ENCODE measurements at regions not wholly inside any gene's neighbourhood (a gene's known extent, or its start where the extent isn't known, plus 50 kb on each side); places are given as distances from the start of the nearest gene placed in this dataset.

GRCh38 chr12:75728826-75729225, 217.4 kb upstream of the KRR1 start:
- no peak for DNase-seq (ENCODE audit: low read depth)

- DNase-seq (ENCODE audit: low read depth), result no peak
Measured at GRCh38 chr12:75727577-75727976, 216.2 kb upstream of the KRR1 start.

- peak; percentile 82 for DNase-seq (ENCODE audit: low read depth)
Measured at GRCh38 chr12:75725521-75726111, 214.2 kb upstream of the KRR1 start.

- peak; percentile 35 for DNase-seq (ENCODE audit: low read depth)
Measured at GRCh38 chr12:75724928-75725312, 213.5 kb upstream of the KRR1 start.

GRCh38 chr12:75724307-75724927, 213.0 kb upstream of the KRR1 start:
- DNase-seq (ENCODE audit: low read depth), result no peak

- peak; percentile 94 for DNase-seq (ENCODE audit: low read depth)
Measured at GRCh38 chr12:75722714-75723200, 211.3 kb upstream of the KRR1 start.

DNA sequence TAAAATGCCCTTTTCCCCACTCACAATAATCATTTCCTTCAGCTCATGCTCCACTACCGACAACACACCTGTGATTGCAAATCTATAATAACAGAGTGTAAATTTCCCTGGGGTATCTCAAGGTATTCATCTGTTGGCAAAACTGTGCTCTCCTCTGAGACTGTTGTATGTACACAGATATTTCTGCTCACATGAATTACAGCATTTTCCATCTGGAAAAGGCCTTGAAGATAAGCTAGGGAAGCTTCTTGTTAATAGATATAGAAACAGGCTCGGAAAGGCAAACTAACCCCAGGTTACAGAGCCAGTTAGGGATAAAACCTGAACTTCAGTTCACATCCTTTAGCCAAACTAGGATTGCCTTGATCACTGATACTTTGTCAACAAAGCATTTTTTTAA, 210.4 kb upstream of the KRR1 start:
- no peak for DNase-seq (ENCODE audit: low read depth)

DNA sequence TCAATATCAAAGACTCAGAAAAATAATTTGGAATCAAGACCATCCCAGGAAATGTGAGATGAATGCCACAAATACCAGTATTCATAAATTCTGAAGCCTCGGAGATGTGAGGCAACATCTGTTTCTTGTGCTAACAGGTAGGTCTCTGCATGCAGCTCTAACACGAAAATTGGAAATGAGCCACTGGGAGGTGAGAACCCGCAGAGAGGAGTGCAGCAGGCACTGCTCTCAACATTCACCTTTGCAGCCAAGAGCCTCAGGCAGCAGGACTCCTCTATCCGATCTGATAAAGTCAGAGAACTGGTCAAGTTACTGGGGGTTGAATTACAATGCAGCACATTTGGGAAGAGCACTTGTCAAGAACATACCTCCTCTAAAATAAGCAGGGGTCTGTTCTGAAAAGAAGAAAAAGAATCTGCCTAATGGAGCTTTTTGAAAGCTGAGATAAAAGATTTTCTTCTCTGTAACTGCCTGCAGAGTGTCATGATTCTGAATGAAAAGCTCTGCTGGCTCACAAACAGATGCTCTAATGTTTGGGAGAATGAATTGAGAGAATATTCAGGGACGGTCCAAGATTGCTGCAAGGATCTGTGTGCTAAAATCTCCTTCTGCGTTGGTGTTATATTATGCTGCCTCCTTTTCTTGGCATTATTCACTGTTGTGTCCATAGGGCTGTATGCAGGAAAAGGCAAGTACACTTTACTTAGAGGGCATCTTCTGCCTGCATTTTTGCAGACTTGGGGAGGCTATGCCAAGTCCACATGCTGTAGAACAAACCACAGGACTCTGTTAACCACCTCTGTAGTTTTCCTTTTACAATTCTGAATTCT, 209.6 kb upstream of the KRR1 start:
- peak; percentile 32 for DNase-seq (ENCODE audit: low read depth)

GRCh38 chr12:75717902-75718301, 206.5 kb upstream of the KRR1 start:
- DNase-seq (ENCODE audit: low read depth), result no peak

DNA sequence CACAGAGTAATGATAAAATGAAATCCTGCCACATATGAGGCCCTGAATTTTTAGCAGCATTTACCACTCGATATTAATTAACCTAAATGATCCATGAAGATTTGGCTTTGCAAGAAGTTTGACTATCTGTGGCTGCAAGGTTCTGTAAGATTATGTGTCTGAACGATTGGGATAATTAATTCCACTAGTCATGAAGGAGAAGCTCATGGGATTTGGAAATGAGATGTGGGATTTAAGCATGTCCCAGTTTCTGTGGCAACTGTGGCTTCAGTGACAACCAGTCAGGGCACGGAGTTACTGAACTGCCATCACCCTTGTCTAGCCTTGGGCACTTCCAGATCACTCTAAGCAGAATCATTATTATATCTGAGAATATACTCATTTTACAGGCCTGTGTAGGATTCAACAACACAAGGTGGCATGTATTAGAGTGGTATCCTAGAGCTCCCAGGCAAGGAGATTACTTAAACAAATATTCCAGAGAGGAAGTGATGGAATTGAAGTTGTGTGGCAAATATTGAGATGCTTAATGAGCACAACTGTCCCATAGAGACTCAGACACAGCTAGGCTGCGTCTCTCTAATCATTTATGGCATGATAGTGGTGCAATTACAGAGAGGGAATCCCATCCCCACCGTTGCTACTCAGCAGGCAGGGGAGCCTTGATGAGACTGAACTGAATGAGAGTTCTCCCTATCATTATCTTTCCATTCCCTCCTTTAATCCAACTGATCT, 205.0 kb upstream of the KRR1 start:
- DNase-seq (ENCODE audit: low read depth), result no peak

- DNase-seq (ENCODE audit: low read depth), result no peak
Measured at GRCh38 chr12:75715682-75716081, 204.3 kb upstream of the KRR1 start.

DNA sequence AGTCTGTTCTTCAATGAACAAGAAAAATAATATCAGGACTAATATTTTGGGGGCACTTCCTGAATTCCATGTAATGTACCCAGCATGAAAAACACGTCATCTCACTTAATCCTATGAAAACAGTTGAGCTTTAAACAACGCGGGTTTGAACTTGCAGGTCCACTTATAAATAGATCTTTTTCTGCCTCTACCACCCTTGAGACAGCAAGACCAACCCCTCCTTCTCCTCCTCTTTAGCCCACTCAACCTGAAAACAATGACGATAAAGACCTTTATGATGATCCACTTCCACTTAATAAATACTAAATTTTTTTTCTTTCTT, 203.9 kb upstream of the KRR1 start:
- no peak for DNase-seq (ENCODE audit: low read depth)

GRCh38 chr12:75714462-75715322, 203.3 kb upstream of the KRR1 start:
- DNase-seq (ENCODE audit: low read depth), result no peak

DNA sequence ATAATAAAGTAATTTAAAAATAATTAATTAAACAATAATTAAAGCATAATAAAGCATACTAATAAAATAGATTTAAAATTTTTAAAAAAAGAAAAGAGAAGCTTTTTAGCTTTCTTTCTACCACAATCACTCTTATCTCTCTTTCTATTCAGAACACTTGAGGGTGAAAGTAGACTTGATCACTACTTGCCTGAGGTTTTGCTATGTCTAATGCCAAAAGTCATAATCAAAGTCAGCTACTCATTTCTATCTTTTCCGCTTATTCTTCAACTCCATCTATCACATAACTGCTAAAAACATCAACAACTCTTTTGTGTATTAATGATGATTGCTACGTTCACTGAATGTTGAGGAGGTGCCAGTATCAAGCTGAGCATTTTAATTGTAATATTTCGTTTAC, 202.0 kb upstream of the KRR1 start:
- no peak for DNase-seq (ENCODE audit: low read depth)

GRCh38 chr12:75712223-75712622, 200.8 kb upstream of the KRR1 start:
- peak; percentile 89 for DNase-seq (ENCODE audit: low read depth)

- no peak for DNase-seq (ENCODE audit: low read depth)
Measured at GRCh38 chr12:75711271-75711670, 199.9 kb upstream of the KRR1 start.

DNA sequence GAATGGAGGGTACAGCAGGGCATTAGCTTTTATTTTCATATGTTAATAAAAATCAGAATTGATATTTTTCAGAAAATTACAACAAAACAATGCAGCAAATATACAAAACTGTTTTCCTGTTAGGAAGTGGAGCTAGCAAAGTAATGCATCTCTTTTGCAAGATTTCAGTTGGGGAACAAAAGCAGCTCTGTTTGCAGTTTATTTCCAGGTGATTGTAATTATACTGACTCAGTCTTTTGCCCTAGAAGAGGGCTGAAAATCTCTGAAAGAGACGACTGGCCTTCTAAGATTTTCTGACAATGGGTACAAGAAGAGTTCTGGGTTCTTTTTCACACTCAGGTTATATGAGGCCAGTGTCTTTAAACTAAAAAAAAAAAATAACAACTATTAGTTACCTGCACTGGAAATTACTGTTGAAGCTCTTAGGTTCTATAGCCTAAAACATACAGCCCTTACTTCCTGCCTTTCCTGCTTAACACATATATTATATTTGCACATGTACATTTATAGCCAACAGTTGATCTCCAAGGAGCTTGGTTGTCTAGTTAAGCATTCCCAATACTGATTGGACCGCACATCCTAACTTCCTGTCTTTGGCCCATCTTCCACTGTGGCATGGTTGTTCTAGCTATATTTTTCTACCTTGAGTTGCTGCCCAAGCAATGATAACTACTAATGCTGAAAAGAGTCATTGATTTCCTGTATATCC, 199.1 kb upstream of the KRR1 start:
- DNase-seq (ENCODE audit: low read depth), result no peak

DNA sequence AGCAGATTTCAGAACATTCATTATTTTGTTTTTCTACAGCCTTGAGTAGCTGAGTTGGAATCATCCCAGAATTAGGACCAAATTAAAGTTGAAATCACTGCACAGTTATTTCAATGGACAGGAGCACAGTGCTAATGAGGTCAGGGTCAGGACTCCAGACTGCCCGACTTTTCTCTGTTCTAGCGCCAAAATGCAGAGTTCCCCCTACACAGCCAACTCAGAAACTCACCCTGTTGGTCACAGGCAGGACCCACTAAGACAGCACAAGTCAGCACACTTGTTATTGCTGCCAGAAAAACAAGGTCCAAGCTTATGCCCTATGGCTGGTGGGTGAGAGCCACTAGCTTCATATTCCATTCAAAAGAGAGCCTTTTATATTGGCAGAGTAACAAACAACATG, 198.1 kb upstream of the KRR1 start:
- no peak for DNase-seq (ENCODE audit: low read depth)

- no peak for DNase-seq (ENCODE audit: low read depth)
Measured at GRCh38 chr12:75708802-75709201, 197.4 kb upstream of the KRR1 start.

- DNase-seq (ENCODE audit: low read depth), result no peak
Measured at GRCh38 chr12:75707983-75708382, 196.6 kb upstream of the KRR1 start.

Measured in renal cortical epithelial cell (primary cell).